ENCODE measurements at regions not wholly inside any gene's neighbourhood (a gene's known extent, or its start where the extent isn't known, plus 50 kb on each side); places are given as distances from the start of the nearest gene placed in this dataset.
A peak's percentile ranks its signal among the peaks of the same experiment; 100 is the strongest.

DNA sequence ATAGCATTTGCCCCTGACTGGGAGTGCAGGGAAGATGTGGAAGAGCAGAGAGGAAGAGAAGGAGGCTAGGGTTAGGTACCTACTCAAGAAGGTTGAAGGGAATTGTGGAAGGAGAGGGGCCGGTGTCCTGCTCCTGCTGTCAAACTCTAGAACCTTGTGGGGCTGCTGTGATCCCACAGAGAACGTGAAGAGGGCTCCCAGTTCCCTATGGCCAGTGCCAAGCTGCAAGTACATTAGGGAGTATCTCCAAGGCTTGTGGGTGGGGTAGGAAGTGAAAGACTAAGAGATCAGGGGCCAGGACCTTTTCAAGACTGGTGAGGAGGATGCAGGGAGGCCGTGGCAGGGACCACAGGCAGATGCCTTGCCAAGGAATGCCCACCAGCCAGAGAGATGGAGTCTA lies 263.4 kb downstream of the CDH26 start:
- H3K9me3 ChIP-seq (ENCODE audit: control insufficient read depth, insufficient read depth, low read depth, low read length), result no peaks in the 10 kb centered on the region
- no peaks in the 10 kb centered on the region for H3K4me1 ChIP-seq (ENCODE audit: control insufficient read depth, insufficient read depth, low read length)
- no peak overlapping the region for H3K4me3 ChIP-seq (ENCODE audit: low read depth, low read length)
- ChIA-PET POLR2A (no interaction called here), CTCF (interaction anchor here (0.7 to 1.0 kb wide), 2 partner anchors 12 to 48 kb away, joined by 3 read pairs; no protein-coding TSS in a partner anchor)
- H3K27ac ChIP-seq (ENCODE audit: extremely low read depth, low read depth, low read length), result no peak overlapping the region
- TF ChIP-seq ZBTB7A (tag by site-specific recombination; IDR thresholded peaks at IDR 0.05; ENCODE audit: low read depth) (no peak), ZNF701 (tag by site-specific recombination; IDR thresholded peaks at IDR 0.05) (no peak), HOXA7 (CRISPR knock-in tag; IDR thresholded peaks at IDR 0.05; ENCODE audit: borderline replicate concordance) (no peak), ZNF433 (tag by site-specific recombination; IDR thresholded peaks at IDR 0.05; ENCODE audit: low read depth) (no peak), FEZF1 (tag by site-specific recombination; IDR thresholded peaks at IDR 0.05) (no peak), ZNF239 (tag by site-specific recombination; IDR thresholded peaks at IDR 0.05) (no peak), ZNF169 (tag by site-specific recombination; IDR thresholded peaks at IDR 0.05) (no peak), ZNF768 (tag by site-specific recombination; IDR thresholded peaks at IDR 0.05) (no peak)
- TF ChIP-seq, protein P1, sequence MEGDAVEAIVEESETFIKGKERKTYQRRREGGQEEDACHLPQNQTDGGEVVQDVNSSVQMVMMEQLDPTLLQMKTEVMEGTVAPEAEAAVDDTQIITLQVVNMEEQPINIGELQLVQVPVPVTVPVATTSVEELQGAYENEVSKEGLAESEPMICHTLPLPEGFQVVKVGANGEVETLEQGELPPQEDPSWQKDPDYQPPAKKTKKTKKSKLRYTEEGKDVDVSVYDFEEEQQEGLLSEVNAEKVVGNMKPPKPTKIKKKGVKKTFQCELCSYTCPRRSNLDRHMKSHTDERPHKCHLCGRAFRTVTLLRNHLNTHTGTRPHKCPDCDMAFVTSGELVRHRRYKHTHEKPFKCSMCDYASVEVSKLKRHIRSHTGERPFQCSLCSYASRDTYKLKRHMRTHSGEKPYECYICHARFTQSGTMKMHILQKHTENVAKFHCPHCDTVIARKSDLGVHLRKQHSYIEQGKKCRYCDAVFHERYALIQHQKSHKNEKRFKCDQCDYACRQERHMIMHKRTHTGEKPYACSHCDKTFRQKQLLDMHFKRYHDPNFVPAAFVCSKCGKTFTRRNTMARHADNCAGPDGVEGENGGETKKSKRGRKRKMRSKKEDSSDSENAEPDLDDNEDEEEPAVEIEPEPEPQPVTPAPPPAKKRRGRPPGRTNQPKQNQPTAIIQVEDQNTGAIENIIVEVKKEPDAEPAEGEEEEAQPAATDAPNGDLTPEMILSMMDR (tag by site-specific recombination; IDR thresholded peaks at IDR 0.05), result no peak
- TF ChIP-seq, protein P2, sequence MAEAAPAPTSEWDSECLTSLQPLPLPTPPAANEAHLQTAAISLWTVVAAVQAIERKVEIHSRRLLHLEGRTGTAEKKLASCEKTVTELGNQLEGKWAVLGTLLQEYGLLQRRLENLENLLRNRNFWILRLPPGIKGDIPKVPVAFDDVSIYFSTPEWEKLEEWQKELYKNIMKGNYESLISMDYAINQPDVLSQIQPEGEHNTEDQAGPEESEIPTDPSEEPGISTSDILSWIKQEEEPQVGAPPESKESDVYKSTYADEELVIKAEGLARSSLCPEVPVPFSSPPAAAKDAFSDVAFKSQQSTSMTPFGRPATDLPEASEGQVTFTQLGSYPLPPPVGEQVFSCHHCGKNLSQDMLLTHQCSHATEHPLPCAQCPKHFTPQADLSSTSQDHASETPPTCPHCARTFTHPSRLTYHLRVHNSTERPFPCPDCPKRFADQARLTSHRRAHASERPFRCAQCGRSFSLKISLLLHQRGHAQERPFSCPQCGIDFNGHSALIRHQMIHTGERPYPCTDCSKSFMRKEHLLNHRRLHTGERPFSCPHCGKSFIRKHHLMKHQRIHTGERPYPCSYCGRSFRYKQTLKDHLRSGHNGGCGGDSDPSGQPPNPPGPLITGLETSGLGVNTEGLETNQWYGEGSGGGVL (tag by site-specific recombination; IDR thresholded peaks at IDR 0.05), result no peak
- TF ChIP-seq, protein P3, sequence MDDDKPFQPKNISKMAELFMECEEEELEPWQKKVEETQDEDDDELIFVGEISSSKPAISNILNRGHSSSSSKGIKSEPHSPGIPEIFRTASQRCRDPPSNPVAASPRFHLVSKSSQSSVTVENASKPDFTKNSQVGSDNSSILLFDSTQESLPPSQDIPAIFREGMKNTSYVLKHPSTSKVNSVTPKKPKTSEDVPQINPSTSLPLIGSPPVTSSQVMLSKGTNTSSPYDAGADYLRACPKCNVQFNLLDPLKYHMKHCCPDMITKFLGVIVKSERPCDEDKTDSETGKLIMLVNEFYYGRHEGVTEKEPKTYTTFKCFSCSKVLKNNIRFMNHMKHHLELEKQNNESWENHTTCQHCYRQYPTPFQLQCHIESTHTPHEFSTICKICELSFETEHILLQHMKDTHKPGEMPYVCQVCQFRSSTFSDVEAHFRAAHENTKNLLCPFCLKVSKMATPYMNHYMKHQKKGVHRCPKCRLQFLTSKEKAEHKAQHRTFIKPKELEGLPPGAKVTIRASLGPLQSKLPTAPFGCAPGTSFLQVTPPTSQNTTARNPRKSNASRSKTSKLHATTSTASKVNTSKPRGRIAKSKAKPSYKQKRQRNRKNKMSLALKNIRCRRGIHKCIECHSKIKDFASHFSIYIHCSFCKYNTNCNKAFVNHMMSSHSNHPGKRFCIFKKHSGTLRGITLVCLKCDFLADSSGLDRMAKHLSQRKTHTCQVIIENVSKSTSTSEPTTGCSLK (tag by site-specific recombination; IDR thresholded peaks at IDR 0.05), result no peak
- TF ChIP-seq, protein P4, sequence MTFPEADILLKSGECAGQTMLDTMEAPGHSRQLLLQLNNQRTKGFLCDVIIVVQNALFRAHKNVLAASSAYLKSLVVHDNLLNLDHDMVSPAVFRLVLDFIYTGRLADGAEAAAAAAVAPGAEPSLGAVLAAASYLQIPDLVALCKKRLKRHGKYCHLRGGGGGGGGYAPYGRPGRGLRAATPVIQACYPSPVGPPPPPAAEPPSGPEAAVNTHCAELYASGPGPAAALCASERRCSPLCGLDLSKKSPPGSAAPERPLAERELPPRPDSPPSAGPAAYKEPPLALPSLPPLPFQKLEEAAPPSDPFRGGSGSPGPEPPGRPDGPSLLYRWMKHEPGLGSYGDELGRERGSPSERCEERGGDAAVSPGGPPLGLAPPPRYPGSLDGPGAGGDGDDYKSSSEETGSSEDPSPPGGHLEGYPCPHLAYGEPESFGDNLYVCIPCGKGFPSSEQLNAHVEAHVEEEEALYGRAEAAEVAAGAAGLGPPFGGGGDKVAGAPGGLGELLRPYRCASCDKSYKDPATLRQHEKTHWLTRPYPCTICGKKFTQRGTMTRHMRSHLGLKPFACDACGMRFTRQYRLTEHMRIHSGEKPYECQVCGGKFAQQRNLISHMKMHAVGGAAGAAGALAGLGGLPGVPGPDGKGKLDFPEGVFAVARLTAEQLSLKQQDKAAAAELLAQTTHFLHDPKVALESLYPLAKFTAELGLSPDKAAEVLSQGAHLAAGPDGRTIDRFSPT (tag by site-specific recombination; IDR thresholded peaks at IDR 0.05), result no peak
- no peaks in the 10 kb centered on the region for H3K36me3 ChIP-seq (ENCODE audit: control insufficient read depth in 2 of 2, insufficient read depth in 1 of 2, low read length in 2 of 2)

DNA sequence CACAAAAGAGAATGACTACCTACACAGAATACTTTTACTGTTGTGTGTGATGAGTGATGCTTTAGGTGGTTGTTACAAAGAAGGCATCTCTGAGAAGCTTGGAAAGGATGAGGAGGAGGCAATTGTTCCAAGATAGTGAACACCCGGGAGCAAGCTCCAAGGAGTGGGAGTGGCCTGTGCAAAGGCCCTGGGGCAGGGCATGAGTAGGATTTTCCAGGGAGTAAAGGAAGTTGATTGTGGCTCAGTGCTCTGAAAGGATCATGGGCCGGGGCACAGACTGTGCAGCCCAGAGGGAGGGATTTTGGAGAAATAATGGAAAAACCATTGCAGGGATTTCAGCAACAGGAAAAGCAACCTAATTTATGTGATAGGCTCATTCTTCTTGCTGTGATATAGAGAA lies 264.3 kb downstream of the CDH26 start:
- ChIA-PET CTCF (interaction anchor here (0.6 to 1.0 kb wide), 5 partner anchors 13 to 201 kb away, joined by 3 to 5 read pairs (median 3); no protein-coding TSS in a partner anchor), POLR2A (no interaction called here)
- Histone ChIP-seq H3K4me1 (ENCODE audit: control insufficient read depth, insufficient read depth, low read length) (no peaks in the 10 kb centered on the region), H3K9me3 (ENCODE audit: control insufficient read depth, insufficient read depth, low read depth, low read length) (no peaks in the 10 kb centered on the region), H3K36me3 (ENCODE audit: control insufficient read depth in 2 of 2, insufficient read depth in 1 of 2, low read length in 2 of 2) (no peaks in the 10 kb centered on the region), H3K4me3 (ENCODE audit: low read depth, low read length) (no peak overlapping the region), H3K27ac (ENCODE audit: extremely low read depth, low read depth, low read length) (no peak overlapping the region)
- peak; percentile 80 for TF ChIP-seq ZNF623 (tag by site-specific recombination; IDR thresholded peaks at IDR 0.05)
- TF ChIP-seq, protein P5, sequence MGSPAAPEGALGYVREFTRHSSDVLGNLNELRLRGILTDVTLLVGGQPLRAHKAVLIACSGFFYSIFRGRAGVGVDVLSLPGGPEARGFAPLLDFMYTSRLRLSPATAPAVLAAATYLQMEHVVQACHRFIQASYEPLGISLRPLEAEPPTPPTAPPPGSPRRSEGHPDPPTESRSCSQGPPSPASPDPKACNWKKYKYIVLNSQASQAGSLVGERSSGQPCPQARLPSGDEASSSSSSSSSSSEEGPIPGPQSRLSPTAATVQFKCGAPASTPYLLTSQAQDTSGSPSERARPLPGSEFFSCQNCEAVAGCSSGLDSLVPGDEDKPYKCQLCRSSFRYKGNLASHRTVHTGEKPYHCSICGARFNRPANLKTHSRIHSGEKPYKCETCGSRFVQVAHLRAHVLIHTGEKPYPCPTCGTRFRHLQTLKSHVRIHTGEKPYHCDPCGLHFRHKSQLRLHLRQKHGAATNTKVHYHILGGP (tag by site-specific recombination; IDR thresholded peaks at IDR 0.05), result no peak

All from HEK293 (cell line).